H1 (cell line): ENCODE measurements at regions not wholly inside any gene's neighbourhood (a gene's known extent, or its start where the extent isn't known, plus 50 kb on each side); places are given as distances from the start of the nearest gene placed in this dataset.

Experiments
- CTCF ChIA-PET: fragments of 300-600 bp; sonication (Branson Sonifier 250); formaldehyde crosslinking; loops from one replicate; lab custom pipeline; 2021; ENCODE audit not compliant: partially characterized antibody; lab: Charles Lee
- POLR2A ChIA-PET: fragments of 300-600 bp; sonication (Branson Sonifier 250); formaldehyde crosslinking; loops from one replicate; lab custom pipeline; 2021; ENCODE audit warnings: inconsistent platforms; ENCODE audit not compliant: partially characterized antibody; lab: Charles Lee
- DNase-seq, 2 experiments: peaks; one replicate each; pipeline versions ENCODE4 v3.0.0 to v3.0.0-alpha.2; 2010 to 2022; ENCODE audit warnings: low spot score in 2 of 2, low read depth in 1 of 2, mixed read lengths in 1 of 2
- FAIRE-seq: peaks from 2 replicates; lab custom pipeline; 2011; peaks lifted over from hg19 to GRCh38; lab: Jason Lieb, UNC
- H2AFZ ChIP-seq: 2 replicates; pipeline ENCODE4 v1.8.1; 2012; ENCODE audit warnings: low read length, inconsistent platforms
- H2AK5ac ChIP-seq: 2 replicates; pipeline ENCODE4 v1.6.1; 2013; ENCODE audit warnings: low read depth, low read length
- H2BK120ac ChIP-seq: replicated peaks from 2 replicates; pipeline ENCODE3; 2013; ENCODE audit warnings: low read depth, low read length, inconsistent platforms
- H2BK12ac ChIP-seq: 2 replicates; pipeline ENCODE4 v1.6.1; 2013; ENCODE audit warnings: low read depth, low read length
- H2BK15ac ChIP-seq: 2 replicates; pipeline ENCODE4 v1.6.1; 2013; ENCODE audit warnings: low read length
- H2BK20ac ChIP-seq: 2 replicates; pipeline ENCODE4 v1.6.1; 2013; ENCODE audit warnings: low read length
- H2BK5ac ChIP-seq: 2 replicates; pipeline ENCODE4 v1.6.1; 2013; ENCODE audit warnings: low read depth, low read length
- H3K14ac ChIP-seq: 2 replicates; pipeline ENCODE4 v1.6.1; 2013; ENCODE audit warnings: inconsistent platforms; ENCODE audit not compliant: insufficient read length
- H3K18ac ChIP-seq: 2 replicates; pipeline ENCODE4 v1.6.1; 2013; ENCODE audit warnings: low read length; ENCODE audit errors: extremely low read depth
- H3K23ac ChIP-seq: 2 replicates; pipeline ENCODE4 v1.6.1; 2013; ENCODE audit warnings: inconsistent platforms; ENCODE audit not compliant: insufficient read length
- H3K23me2 ChIP-seq: 2 replicates; pipeline ENCODE4 v1.6.1; 2013; ENCODE audit warnings: low read depth, low read length
- H3K27ac ChIP-seq: 2 replicates; pipeline ENCODE4 v1.6.1; 2011; ENCODE audit warnings: low read depth, low read length, inconsistent platforms
- H3K27me3 ChIP-seq, 4 experiments: replicated peaks in 1 of 4; 1 replicate in 1 of 4; 2 replicates in 3 of 4; pipeline versions ENCODE4 v1.6.1 to v1.8.1; 2011 to 2013; ENCODE audit warnings: low read length in 3 of 4, mild to moderate bottlenecking in 3 of 4, inconsistent platforms in 2 of 4, mixed read lengths in 2 of 4, moderate library complexity in 1 of 4; ENCODE audit not compliant: control insufficient read depth in 3 of 4, insufficient read depth in 3 of 4; ENCODE audit errors: extremely low read depth in 1 of 4
- H3K36me3 ChIP-seq, 4 experiments: 2 replicates each; pipeline versions ENCODE4 v1.6.1 to v1.8.1; 2011 to 2013; ENCODE audit warnings: mild to moderate bottlenecking in 4 of 4, low read length in 3 of 4, moderate library complexity in 2 of 4, control low read depth in 1 of 4, inconsistent platforms in 1 of 4; ENCODE audit not compliant: insufficient read depth in 4 of 4, control insufficient read depth in 2 of 4
- H3K4ac ChIP-seq: replicated peaks from 2 replicates; pipeline ENCODE3; 2013; ENCODE audit warnings: low read length, low read depth, mixed read lengths, inconsistent platforms; ENCODE audit not compliant: insufficient read length
- H3K4me1 ChIP-seq, 4 experiments: replicated peaks in 1 of 4; 1 replicate in 1 of 4; 2 replicates in 3 of 4; pipeline versions ENCODE4 v1.6.1 to v1.8.1; 2011 to 2013; ENCODE audit warnings: low read length in 3 of 4, inconsistent platforms in 2 of 4, mixed read lengths in 1 of 4; ENCODE audit not compliant: insufficient read depth in 4 of 4, control insufficient read depth in 3 of 4
- H3K4me2 ChIP-seq, 2 experiments: 2 replicates each; pipeline versions ENCODE4 v1.6.1 to v1.8.1; 2011 to 2013; ENCODE audit warnings: low read depth in 2 of 2, low read length in 2 of 2, control low read depth in 1 of 2, inconsistent platforms in 1 of 2, mild to moderate bottlenecking in 1 of 2; ENCODE audit not compliant: insufficient read depth in 1 of 2
- H3K4me3 ChIP-seq, 4 experiments: fragments of 200-600, 300-600 bp in 1 of 4; sonication (generic), shearing (Covaris generic), sonication (Bioruptor Twin) in 1 of 4; 2 replicates each; pipeline versions ENCODE4 v1.5.1 to v1.8.1; 2011 to 2016; ENCODE audit warnings: low read length in 4 of 4, low read depth in 3 of 4, control low read depth in 2 of 4, inconsistent platforms in 2 of 4, mild to moderate bottlenecking in 2 of 4, mixed read lengths in 1 of 4, moderate library complexity in 1 of 4; ENCODE audit not compliant: insufficient read depth in 2 of 4; ENCODE audit errors: extremely low read depth in 1 of 4
- H3K56ac ChIP-seq: replicated peaks from 2 replicates; pipeline ENCODE3; 2013; ENCODE audit warnings: low read depth, mild to moderate bottlenecking, mixed read lengths, low read length, inconsistent platforms; ENCODE audit not compliant: insufficient read length
- H3K79me1 ChIP-seq: 2 replicates; pipeline ENCODE4 v1.6.1; 2013; ENCODE audit warnings: low read depth, low read length, control low read depth
- H3K79me2 ChIP-seq, 2 experiments: 2 replicates each; pipeline versions ENCODE4 v1.6.1 to v1.8.1; 2012 to 2013; ENCODE audit warnings: low read length in 2 of 2, mild to moderate bottlenecking in 2 of 2, inconsistent platforms in 1 of 2; ENCODE audit not compliant: insufficient read depth in 2 of 2, control insufficient read depth in 1 of 2
- H3K9ac ChIP-seq, 4 experiments: replicated peaks in 1 of 4; 1 replicate in 1 of 4; 2 replicates in 3 of 4; pipeline versions ENCODE4 v1.6.1 to v1.8.1; 2011 to 2013; ENCODE audit warnings: low read depth in 3 of 4, low read length in 3 of 4, control low read depth in 2 of 4, mild to moderate bottlenecking in 2 of 4, moderate library complexity in 2 of 4, inconsistent platforms in 1 of 4; ENCODE audit errors: extremely low read depth in 1 of 4
- H3K9me3 ChIP-seq, 2 experiments: 2 replicates each; pipeline versions ENCODE4 v1.6.1 to v1.8.1; 2012 to 2013; ENCODE audit warnings: mild to moderate bottlenecking in 2 of 2, moderate library complexity in 2 of 2, control low read depth in 1 of 2, inconsistent platforms in 1 of 2, low read depth in 1 of 2, low read length in 1 of 2, mixed read lengths in 1 of 2; ENCODE audit not compliant: insufficient read depth in 2 of 2
- H4K20me1 ChIP-seq, 2 experiments: replicated peaks in 1 of 2; 2 replicates each; pipeline versions ENCODE3 to v1.8.1; 2011 to 2013; ENCODE audit warnings: inconsistent platforms in 2 of 2, low read length in 2 of 2, mild to moderate bottlenecking in 1 of 2; ENCODE audit not compliant: insufficient read depth in 2 of 2, control insufficient read depth in 1 of 2
- H4K5ac ChIP-seq: 2 replicates; pipeline ENCODE4 v1.6.1; 2013; ENCODE audit warnings: low read length, low read depth, mixed read lengths, inconsistent platforms; ENCODE audit not compliant: insufficient read length
- H4K8ac ChIP-seq: 2 replicates; pipeline ENCODE4 v1.8.0; 2013; ENCODE audit warnings: mild to moderate bottlenecking, moderate library complexity, low read length, inconsistent platforms; ENCODE audit not compliant: insufficient read depth; ENCODE audit errors: extremely low read depth
- H4K91ac ChIP-seq: replicated peaks from 2 replicates; pipeline ENCODE3; 2013; ENCODE audit warnings: low read length, mixed read lengths, inconsistent platforms; ENCODE audit not compliant: insufficient read length
- BACH1 ChIP-seq: IDR thresholded peaks from 2 replicates; pipeline ENCODE4 v1.6.1; 2012; ENCODE audit warnings: low read length, improper control_type of control experiment
- GTF2F1 ChIP-seq: IDR thresholded peaks from 2 replicates; pipeline ENCODE4 v1.6.1; 2012; ENCODE audit warnings: low read depth, low read length, improper control_type of control experiment, borderline replicate concordance
- JUND ChIP-seq: IDR thresholded peaks from 2 replicates; pipeline ENCODE4 v1.6.1; 2011; ENCODE audit warnings: mild to moderate bottlenecking, improper control_type of control experiment, low read length
- KDM5A ChIP-seq: fragments of 200-600 bp; IDR thresholded peaks from 2 replicates; pipeline ENCODE4 v1.7.1; 2012; ENCODE audit warnings: mild to moderate bottlenecking, low read length, inconsistent platforms, mixed read lengths
- NANOG ChIP-seq: IDR thresholded peaks from 2 replicates; pipeline ENCODE4 v1.6.1; 2011; ENCODE audit warnings: low read length, low read depth, mild to moderate bottlenecking, inconsistent platforms; ENCODE audit not compliant: insufficient read depth, poor library complexity, severe bottlenecking
- POU5F1 ChIP-seq: IDR thresholded peaks from 2 replicates; pipeline ENCODE4 v1.6.1; 2011; ENCODE audit warnings: low read depth, mild to moderate bottlenecking, low read length, moderate library complexity
- RBBP5 ChIP-seq: IDR thresholded peaks from 2 replicates; pipeline ENCODE4 v1.7.1; 2012; ENCODE audit warnings: low read depth, mild to moderate bottlenecking, inconsistent platforms, low read length, moderate library complexity, borderline replicate concordance
- RNF2 ChIP-seq: fragments of 200-900, 300-1000 bp; sonication (generic); IDR thresholded peaks from 2 replicates; pipeline ENCODE4 v1.7.1; 2016; ENCODE audit warnings: borderline replicate concordance, low read depth, mild to moderate bottlenecking, antibody characterized with exemption, low read length; ENCODE audit not compliant: poor library complexity, severe bottlenecking; ENCODE audit errors: missing control alignments
- SAP30 ChIP-seq: fragments of 300-600 bp; sonication (generic); IDR thresholded peaks from 2 replicates; pipeline ENCODE4 v1.7.1; 2012; ENCODE audit warnings: low read length, moderate library complexity, mild to moderate bottlenecking, inconsistent platforms; ENCODE audit not compliant: insufficient read depth, insufficient replicate concordance
- TAF7 ChIP-seq: optimal IDR thresholded peaks from 2 replicates; pipeline ENCODE3; 2011; ENCODE audit warnings: low read depth, mild to moderate bottlenecking, inconsistent platforms, low read length, moderate library complexity, borderline replicate concordance
- TBP ChIP-seq: IDR thresholded peaks from 2 replicates; pipeline ENCODE4 v1.6.1; 2011; ENCODE audit warnings: low read depth, low read length, improper control_type of control experiment
- TEAD4 ChIP-seq: IDR thresholded peaks from 2 replicates; pipeline ENCODE4 v1.6.1; 2012; ENCODE audit warnings: low read depth, low read length, inconsistent platforms, mixed read lengths
- USF2 ChIP-seq: IDR thresholded peaks from 2 replicates; pipeline ENCODE4 v1.6.1; 2011; ENCODE audit warnings: low read length, improper control_type of control experiment
- YY1 ChIP-seq: IDR thresholded peaks from 2 replicates; pipeline ENCODE4 v1.6.1; 2011; ENCODE audit warnings: low read depth, mild to moderate bottlenecking, low read length
- WGBS, 2 experiments: shearing (Covaris generic) in 1 of 2; methylation state at CpG; one replicate each; pipeline versions ENCODE4 v1.1.6 to v1.1.7; 2013 to 2015; ENCODE audit warnings: low lambda C conversion rate in 2 of 2, mixed read lengths in 2 of 2, inconsistent platforms in 1 of 2, low coverage in 1 of 2, missing lambda C conversion rate in 1 of 2; ENCODE audit not compliant: insufficient replicate concordance in 2 of 2, insufficient coverage in 1 of 2, insufficient read length in 1 of 2; ENCODE audit errors: extremely low coverage in 1 of 2, missing lambda C conversion rate in 1 of 2; 5-methylcytosine and 5-hydroxymethylcytosine counted together

- Histone ChIP-seq H3K27me3 (no peaks in the 10 kb centered on the region), H2AFZ (no peak overlapping the region), H3K4me2 (no peak overlapping the region), H3K4me1 (peaks cover 0 to 4% (median 0%) of the 10 kb centered on the region in 4 experiments; a peak in 1 of 7 replicates), H3K79me2 (no peaks in the 10 kb centered on the region), H3K23me2 (no peaks in the 10 kb centered on the region), H4K20me1 (no peaks in the 10 kb centered on the region), H4K91ac (no peak overlapping the region), H2BK5ac (no peak overlapping the region), H3K23ac (no peak overlapping the region), H4K5ac (no peak overlapping the region), H2BK20ac (no peak overlapping the region), H2BK15ac (no peak overlapping the region), H3K4me3 (no peak overlapping the region), H3K14ac (no peak overlapping the region), H2BK12ac (no peak overlapping the region), H3K79me1 (no peaks in the 10 kb centered on the region), H3K4ac (no peak overlapping the region), H3K36me3 (no peaks in the 10 kb centered on the region; a peak in 1 of 8 replicates), H3K56ac (no peak overlapping the region), H2BK120ac (no peak overlapping the region), H2AK5ac (no peak overlapping the region), H3K9me3 (0 out of 4 replicates have a peak, but pooled peaks cover 0 to 6% of the 10 kb centered on the region in 2 experiments), H3K9ac (no peak overlapping the region), H3K27ac (no peak overlapping the region), H3K18ac (no peak overlapping the region), H4K8ac (no peak overlapping the region)
- 96% methylated on average over 3 of the region's 3 CpGs; no CpG with 5 or more reads in 1 of the 2 experiments for WGBS, 2 experiments
- POLR2A ChIA-PET, result no interaction called here
- CTCF ChIA-PET, result no interaction called here
- FAIRE-seq, result no peak
- no peak for DNase-seq
- TF ChIP-seq SAP30, result no peak
- no peak for TF ChIP-seq RNF2
- TF ChIP-seq KDM5A, result no peak
- no peak for TF ChIP-seq USF2
- TF ChIP-seq POU5F1, result no peak
- TF ChIP-seq BACH1, result no peak
- TF ChIP-seq GTF2F1, result no peak
- no peak for TF ChIP-seq RBBP5
- TF ChIP-seq TEAD4, result no peak
- TF ChIP-seq TAF7, result no peak
- no peak for TF ChIP-seq YY1
- no peak for TF ChIP-seq TBP
- TF ChIP-seq JUND, result no peak
- no peak for TF ChIP-seq NANOG
Measured at GRCh38 chr3:110588906-110589305, 482.7 kb upstream of the NECTIN3 start.
